ENCODE measurements at regions not wholly inside any gene's neighbourhood (a gene's known extent, or its start where the extent isn't known, plus 50 kb on each side); places are given as distances from the start of the nearest gene placed in this dataset.

- intact Hi-C loops (cut with micrococcal nuclease) = no loop called here
- WGBS (ENCODE audit: insufficient coverage) = 100% methylated on average over 1 of the region's 2 CpGs
Measured at GRCh38 chr6:137655291-137655690, 161.1 kb upstream of the OLIG3 start.

GRCh38 chr6:137656735-137657134, 162.5 kb upstream of the OLIG3 start:
- Histone ChIP-seq H3K9me3 (ENCODE audit: control extremely low read depth in 1 of 3, control insufficient read depth in 2 of 3, insufficient read depth in 1 of 3, low read length in 2 of 3) (peaks cover 3 to 32% (median 22%) of the 10 kb centered on the region in 3 donors), H3K79me2 (ENCODE audit: control insufficient read depth, insufficient read depth, low read length) (no peaks in the 10 kb centered on the region), H3K36me3 (replicated peaks in 1 of 2; ENCODE audit: control extremely low read depth in 1 of 2, control insufficient read depth in 1 of 2, extremely low read depth in 1 of 2, insufficient read depth in 2 of 2, low read length in 1 of 2) (no peaks in the 10 kb centered on the region), H3K4me3 (ENCODE audit: control extremely low read depth in 1 of 5, extremely low read depth in 1 of 5, insufficient read depth in 1 of 5, low read depth in 2 of 5, low read length in 4 of 5) (no peak overlapping the region), H3K4me2 (replicated peaks; ENCODE audit: low read depth, low read length, poor library complexity, severe bottlenecking) (no peak overlapping the region), H3K27me3 (replicated peaks in 1 of 4; ENCODE audit: control extremely low read depth in 1 of 4, control insufficient read depth in 3 of 4, insufficient read depth in 4 of 4, low read length in 3 of 4) (peaks cover 0 to 3% (median 0%) of the 10 kb centered on the region in 4 experiments), H3K4me1 (ENCODE audit: control insufficient read depth in 2 of 2, insufficient read depth in 2 of 2, low read length in 2 of 2) (no peaks in the 10 kb centered on the region), H3K27ac (ENCODE audit: low read length in 2 of 2) (no peak overlapping the region), H4K20me1 (ENCODE audit: control insufficient read depth, insufficient read depth, low read length, poor library complexity, severe bottlenecking) (no peaks in the 10 kb centered on the region), H3K9ac (ENCODE audit: low read length) (no peak overlapping the region), H2AFZ (ENCODE audit: insufficient read depth, low read depth, low read length, poor library complexity, severe bottlenecking) (no peak overlapping the region)
- H3K4me1 Mint-ChIP-seq = no peaks in the 10 kb centered on the region
- intact Hi-C loops (cut with micrococcal nuclease) = no loop called here
- TF ChIP-seq EZH2 (IDR thresholded peaks at IDR 0.05; ENCODE audit: borderline replicate concordance, insufficient read depth, low read depth, low read length, poor library complexity, severe bottlenecking) (no peak), CTCF (IDR thresholded peaks at IDR 0.05) (no peak)
- no peak overlapping the region for H3K4me3 Mint-ChIP-seq
- ATAC-seq (ENCODE audit: low read depth) (no peak), DNase-seq (no peak)
- CTCF ChIA-PET = interaction anchor here (7.1 kb wide), 1 partner anchor 348 kb away, joined by 89 read pairs; no protein-coding TSS in a partner anchor
- peaks cover 3% of the 10 kb centered on the region for H3K27me3 Mint-ChIP-seq
- peaks cover 3% of the 10 kb centered on the region for H3K9me3 Mint-ChIP-seq (ENCODE audit: insufficient read depth)
- no peak overlapping the region for H3K27ac Mint-ChIP-seq
- POLR2A ChIA-PET = no interaction called here
- WGBS (ENCODE audit: insufficient coverage) = 100% methylated on average over 4 of the region's 4 CpGs

More at GRCh38 chr6:137655291-137655690, 161.1 kb upstream of the OLIG3 start:
- no peak overlapping the region for H3K4me2 ChIP-seq (replicated peaks; ENCODE audit: low read depth, low read length, poor library complexity, severe bottlenecking)
- ATAC-seq (ENCODE audit: low read depth) (no peak), DNase-seq (no peak)
- H3K9me3 ChIP-seq (ENCODE audit: control extremely low read depth in 1 of 3, control insufficient read depth in 2 of 3, insufficient read depth in 1 of 3, low read length in 2 of 3) = peaks cover 3 to 32% (median 22%) of the 10 kb centered on the region in 3 donors
- H2AFZ ChIP-seq (ENCODE audit: insufficient read depth, low read depth, low read length, poor library complexity, severe bottlenecking) = no peak overlapping the region
- Mint-ChIP-seq H3K27ac (no peak overlapping the region), H3K4me3 (no peak overlapping the region), H3K9me3 (ENCODE audit: insufficient read depth) (peaks cover 3% of the 10 kb centered on the region), H3K27me3 (peaks cover 9% of the 10 kb centered on the region), H3K4me1 (no peaks in the 10 kb centered on the region)
- TF ChIP-seq CTCF (IDR thresholded peaks at IDR 0.05) (no peak), EZH2 (IDR thresholded peaks at IDR 0.05; ENCODE audit: borderline replicate concordance, insufficient read depth, low read depth, low read length, poor library complexity, severe bottlenecking) (no peak)
- ChIA-PET POLR2A (no interaction called here), CTCF (no interaction called here)
- no peak overlapping the region for H3K9ac ChIP-seq (ENCODE audit: low read length)
- H3K27me3 ChIP-seq (replicated peaks in 1 of 4; ENCODE audit: control extremely low read depth in 1 of 4, control insufficient read depth in 3 of 4, insufficient read depth in 4 of 4, low read length in 3 of 4) = peaks cover 0 to 3% (median 0%) of the 10 kb centered on the region in 4 experiments
- no peak overlapping the region for H3K4me3 ChIP-seq (ENCODE audit: control extremely low read depth in 1 of 5, extremely low read depth in 1 of 5, insufficient read depth in 1 of 5, low read depth in 2 of 5, low read length in 4 of 5)
- no peaks in the 10 kb centered on the region for H3K36me3 ChIP-seq (replicated peaks in 1 of 2; ENCODE audit: control extremely low read depth in 1 of 2, control insufficient read depth in 1 of 2, extremely low read depth in 1 of 2, insufficient read depth in 2 of 2, low read length in 1 of 2)
- no peak overlapping the region for H3K27ac ChIP-seq (ENCODE audit: low read length in 2 of 2)
- H4K20me1 ChIP-seq (ENCODE audit: control insufficient read depth, insufficient read depth, low read length, poor library complexity, severe bottlenecking) = no peaks in the 10 kb centered on the region
- H3K79me2 ChIP-seq (ENCODE audit: control insufficient read depth, insufficient read depth, low read length) = no peaks in the 10 kb centered on the region
- H3K4me1 ChIP-seq (ENCODE audit: control insufficient read depth in 2 of 2, insufficient read depth in 2 of 2, low read length in 2 of 2) = no peaks in the 10 kb centered on the region
